ENCODE measurements at regions not wholly inside any gene's neighbourhood (a gene's known extent, or its start where the extent isn't known, plus 50 kb on each side); places are given as distances from the start of the nearest gene placed in this dataset.
"Not testable (repeated sequence)": the region's sequence is repeated elsewhere in the genome, so short reads cannot be mapped to it uniquely, and the experiment has no call there.

DNA sequence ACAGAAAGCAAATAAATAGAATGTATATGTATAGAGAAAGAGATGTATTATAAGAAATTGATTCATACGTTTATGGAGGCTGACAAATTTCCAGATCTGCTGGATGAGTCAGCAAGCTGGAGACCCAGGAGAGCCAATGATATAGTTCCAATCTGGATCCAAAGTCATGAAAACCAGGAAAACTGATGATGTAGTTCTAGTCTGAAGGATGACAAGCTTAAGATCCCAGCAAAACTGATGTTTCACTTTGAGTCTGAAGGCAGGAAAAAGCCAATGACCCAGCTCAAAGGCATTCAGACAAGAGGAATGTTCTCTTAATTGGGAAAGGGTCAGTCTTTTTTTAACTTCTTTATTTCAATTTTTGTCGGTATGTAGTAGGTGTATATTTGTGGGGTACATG, 102.6 kb downstream of the LHFPL1 start:
- no peak for DNase-seq
- intact Hi-C loops (cut with DNase I): no loop called here

DNA sequence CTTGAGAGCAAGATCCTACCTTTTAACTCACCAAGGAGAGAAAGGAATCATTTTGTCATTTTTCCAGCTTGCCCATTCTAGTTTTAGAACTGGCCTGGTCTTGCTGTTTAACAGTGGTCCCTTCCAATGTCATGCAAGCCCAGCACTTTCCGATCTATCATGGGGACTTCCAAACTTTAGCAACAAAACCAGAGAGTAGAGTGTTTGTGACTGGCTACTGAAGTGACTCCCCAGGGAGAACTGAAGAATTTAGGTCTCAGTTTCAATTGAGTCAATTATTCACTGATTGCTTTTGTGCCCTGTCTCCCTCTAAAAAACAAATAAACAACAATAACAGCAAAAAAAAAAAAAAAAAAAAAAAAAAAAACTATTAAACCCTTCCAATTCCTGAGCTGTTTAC, 108.3 kb downstream of the LHFPL1 start:
- DNase-seq: no peak
- intact Hi-C loops (cut with DNase I): no loop called here

DNA sequence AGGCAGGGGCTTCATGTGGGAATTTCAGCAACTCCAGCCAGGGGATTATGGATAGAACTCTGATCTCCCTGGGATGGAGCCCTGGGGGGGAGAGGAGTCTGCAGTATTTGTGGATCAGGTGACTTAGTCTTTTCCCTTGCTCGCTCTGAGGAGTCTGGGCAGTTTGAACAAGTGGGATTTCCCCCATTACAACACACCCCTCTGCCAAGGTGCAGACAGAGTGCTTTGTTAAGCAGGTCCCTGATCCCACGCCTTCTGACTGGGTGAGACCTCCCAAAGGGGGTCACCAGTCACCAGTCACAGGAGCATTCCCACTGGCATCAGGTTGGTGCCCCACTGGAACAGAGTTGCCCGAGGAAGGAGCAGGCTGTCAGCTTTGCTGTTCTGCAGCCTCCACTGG, 123.9 kb downstream of the LHFPL1 start:
- DNase-seq: no peak
- intact Hi-C loops (cut with DNase I): no loop called here

DNA sequence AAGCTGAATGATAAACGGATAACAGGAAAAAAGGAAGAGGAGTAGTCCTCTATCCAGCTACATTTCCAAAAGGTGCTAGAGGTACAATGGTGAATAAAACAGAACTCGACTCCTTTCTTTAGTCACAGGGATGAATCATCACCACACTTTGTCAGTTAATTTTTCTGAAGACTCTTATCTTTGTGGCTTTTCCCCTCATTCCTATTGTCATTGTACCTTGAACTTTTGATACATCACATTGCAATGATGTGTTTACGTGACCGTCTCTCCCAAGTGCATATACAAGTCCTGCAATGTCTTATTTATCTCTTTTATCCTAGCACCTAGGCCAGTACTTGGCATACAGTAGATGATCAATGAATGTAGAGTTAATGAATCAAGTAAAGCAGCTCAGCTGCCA, 134.7 kb downstream of the LHFPL1 start:
- DNase-seq: no peak
- intact Hi-C loops (cut with DNase I): no loop called here

DNA sequence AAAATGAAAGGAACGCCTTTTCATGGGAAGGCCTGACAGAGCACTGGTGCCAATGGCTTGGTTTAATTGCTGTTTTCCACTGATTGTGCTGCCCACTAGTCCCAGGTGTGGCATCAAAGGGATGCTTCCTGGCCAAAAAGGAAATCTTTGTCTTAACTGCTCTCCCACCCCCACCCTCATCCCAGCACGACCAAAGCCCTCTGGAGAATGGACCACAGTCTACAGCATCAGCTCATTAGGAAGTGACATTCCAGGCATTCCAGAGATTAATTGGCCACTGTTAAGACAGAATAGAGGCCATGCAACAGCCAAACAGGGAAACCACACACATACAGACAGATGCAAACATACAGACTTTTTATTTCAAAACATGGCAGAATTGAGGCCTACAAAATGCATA, 143.2 kb downstream of the LHFPL1 start:
- intact Hi-C loops (cut with DNase I): no loop called here

DNA sequence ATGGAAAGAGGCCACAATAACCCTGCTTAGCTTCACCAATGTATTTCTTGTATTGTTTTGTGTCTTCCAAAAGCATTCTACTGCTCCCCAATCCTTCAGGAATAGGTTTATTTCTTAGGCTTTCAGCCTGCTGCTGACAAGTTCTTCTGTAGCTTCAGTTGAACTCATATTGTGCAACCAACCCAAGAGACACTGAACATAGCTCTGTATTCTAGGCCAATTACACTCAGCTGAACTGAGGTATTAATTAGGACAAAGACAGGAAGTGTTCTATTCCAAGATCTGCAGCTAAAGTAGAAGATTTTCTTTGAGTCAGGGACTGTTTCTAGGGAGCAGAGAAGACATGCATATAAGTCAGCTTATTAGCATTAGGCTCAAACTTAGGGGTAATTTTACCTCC, 151.8 kb downstream of the LHFPL1 start:
- no peak for DNase-seq
- intact Hi-C loops (cut with DNase I): no loop called here

More for the DNA sequence above, 143.2 kb downstream of the LHFPL1 start:
- DNase-seq: no peak

DNA sequence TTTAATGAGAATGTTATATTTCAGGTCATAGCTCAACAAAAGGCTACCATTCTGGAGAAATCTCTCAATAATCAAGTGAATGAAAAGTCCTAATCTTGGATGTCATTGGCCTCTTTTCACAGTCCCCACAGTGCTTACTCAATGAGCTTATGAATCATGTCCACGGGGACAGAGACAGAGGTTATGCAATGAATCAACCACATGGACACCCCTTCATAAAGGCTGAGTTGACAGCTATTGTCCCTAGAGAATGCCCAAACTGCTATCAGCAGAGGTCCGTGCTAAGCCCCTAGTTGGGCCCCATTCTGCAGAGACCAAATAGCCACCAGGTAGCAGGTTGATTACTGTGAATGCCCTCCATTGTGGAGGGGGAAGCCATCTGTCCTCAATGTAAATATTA, 158.1 kb downstream of the LHFPL1 start:
- DNase-seq: no peak
- intact Hi-C loops (cut with DNase I): no loop called here

DNA sequence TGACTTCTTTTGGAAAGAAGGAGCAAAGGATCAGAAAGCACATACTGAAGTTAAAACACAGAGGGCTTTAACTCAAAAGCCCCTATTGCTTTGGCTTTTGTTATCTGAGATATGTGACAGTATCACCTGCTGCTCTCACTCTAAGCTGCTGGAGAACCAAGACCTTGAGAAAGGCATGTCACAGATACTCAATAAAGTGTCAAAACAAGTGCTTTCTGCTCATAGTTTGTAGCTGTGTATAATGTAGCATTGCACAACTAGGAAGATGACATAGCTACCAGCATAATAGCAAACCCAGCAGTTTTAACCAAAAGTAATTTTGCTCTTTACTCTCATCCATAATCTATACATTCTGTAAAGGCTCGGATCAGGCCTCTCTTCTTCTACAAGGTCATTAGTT, 159.6 kb downstream of the LHFPL1 start:
- intact Hi-C loops (cut with DNase I): no loop called here
- DNase-seq: no peak

DNA sequence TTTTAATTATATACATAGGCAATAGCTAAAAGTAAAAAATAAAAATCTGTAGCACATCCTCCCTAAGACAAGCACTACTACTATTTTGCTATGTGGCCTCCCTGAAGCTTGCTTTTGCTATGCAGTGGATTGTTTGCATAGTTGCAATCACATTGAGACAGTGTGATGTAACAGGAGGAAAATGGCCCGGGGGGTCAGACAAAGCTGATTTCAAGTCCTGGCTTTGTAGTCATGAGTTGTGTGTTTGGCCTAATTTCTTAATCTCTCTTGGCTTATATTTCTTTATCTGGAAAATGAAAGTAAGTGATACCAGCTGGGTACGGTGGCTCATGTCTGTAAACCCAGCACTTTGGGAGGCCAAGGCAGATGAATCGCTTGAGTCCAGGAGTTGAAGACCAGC, 166.6 kb downstream of the LHFPL1 start:
- DNase-seq: no peak
- intact Hi-C loops (cut with DNase I): no loop called here

DNA sequence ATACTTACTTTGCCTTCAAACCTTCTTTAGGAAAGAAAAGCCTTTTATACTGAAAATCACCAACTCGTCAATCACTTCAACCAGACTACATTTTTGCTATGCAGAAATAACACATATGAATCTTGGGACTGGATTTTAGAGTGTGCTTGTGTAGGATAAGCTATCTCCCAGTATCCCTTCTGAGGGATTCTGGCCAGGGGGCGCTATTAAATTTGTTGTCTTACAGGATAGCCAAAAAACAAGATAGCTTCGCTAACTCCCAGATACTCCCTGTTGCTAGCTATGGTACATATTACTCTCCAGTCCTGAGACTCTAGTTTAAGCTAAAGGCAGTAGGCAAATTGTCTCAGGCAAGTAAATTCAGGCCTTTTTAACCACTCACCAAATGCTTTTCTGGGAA, 167.2 kb downstream of the LHFPL1 start:
- DNase-seq: no peak
- intact Hi-C loops (cut with DNase I): no loop called here

DNA sequence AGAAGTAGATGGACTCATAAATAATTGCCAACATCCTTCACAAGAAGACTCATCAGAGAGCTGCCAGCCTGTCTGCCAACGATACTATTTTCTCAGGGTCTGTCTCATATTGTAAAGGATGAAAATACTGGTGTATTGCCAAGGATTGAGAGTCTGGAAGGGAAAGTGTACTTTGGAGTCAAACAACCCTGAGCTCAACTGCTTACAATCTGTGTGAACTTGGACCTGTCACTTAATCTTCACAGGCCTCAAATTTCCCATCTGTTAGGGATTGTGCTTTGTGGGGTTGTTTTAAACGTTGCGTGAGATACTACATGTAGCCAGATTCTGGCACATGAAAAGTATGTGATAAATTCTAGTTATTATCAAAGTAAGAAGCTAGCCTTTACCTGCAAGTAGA, 169.1 kb downstream of the LHFPL1 start:
- no peak for DNase-seq
- intact Hi-C loops (cut with DNase I): no loop called here

DNA sequence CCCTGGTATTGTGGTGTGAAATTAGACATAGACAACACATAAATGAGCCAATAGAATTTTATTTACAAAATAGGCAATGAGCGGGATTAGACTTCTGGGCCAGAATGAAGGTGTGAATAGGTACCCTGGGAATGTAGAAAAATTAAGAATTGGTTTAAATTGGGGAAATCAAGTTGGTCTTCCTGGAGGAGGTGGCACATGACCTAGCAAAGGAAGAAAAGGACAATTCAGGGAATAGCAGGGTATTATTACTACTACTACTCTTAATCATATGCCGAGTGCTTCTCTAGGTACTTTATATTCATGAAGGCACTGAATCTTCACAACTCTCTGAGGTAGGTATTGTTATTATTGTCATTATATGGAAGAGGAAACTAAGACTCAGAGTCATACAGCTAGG, 202.1 kb downstream of the LHFPL1 start:
- DNase-seq: no peak
- intact Hi-C loops (cut with DNase I): no loop called here

DNA sequence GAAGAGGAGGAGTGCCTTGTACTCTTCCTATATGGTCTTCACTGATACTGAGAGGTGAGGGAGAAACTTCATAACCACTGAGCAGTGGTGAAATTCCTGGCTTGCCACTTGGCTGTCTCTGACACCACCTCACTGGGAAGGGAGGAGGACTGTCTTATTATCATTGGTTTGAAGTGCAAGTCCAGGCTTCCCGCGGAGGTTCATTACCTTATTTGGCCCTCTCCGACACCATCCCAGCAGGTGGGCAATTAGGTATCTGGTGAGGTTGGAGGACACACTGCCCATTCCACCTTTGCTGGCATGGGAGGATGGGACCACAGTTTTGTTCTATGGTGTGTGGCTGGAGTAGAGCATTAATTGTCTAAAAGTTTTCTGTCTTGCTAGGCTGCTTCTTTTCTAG, 206.1 kb downstream of the LHFPL1 start:
- intact Hi-C loops (cut with DNase I): no loop called here
- DNase-seq: no peak

DNA sequence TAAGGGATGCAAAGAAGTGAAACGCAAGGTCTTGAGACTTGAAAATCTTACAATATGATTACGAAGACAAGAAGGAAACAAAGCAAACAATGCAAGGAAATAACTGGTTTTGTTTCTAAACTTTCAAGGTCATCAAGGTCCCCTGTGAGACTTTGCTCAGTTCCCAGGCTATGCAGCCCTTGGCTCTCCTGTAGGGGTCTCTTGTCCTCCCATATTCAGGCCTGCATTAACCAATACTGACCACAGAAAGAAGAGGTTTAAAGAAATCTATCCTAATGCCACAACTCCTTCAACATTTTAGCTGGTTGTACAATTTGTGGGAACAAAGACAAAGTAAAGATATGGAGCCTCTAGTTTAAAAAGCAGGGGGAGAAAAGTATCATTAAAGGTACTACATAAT, 209.2 kb downstream of the LHFPL1 start:
- intact Hi-C loops (cut with DNase I): no loop called here
- DNase-seq: no peak

DNA sequence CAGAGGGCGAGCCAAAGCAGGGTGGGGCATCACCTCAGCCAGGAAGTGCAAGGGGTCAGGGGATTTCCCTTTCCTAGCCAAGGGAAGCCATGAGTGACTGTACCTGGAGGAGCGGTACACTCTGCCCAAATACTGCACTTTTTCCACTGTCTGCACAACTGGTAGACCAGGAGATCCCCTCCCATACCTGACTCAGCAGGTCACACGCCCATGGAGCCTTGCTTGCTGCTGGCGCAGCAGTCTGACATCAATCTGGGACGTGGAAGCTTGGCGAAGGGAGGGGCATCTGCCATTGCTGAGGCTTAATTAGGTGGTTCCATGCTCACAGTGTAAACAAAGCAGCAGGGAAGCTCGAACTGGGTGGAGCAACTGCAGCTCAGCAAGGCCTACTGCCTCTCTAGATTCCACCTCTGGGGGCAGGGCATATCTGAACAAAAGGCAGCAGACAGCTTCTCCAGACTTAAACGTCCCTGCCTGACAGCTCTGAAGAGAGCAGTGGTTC, 217.7 kb downstream of the LHFPL1 start:
- DNase-seq; intact Hi-C loops (cut with DNase I): not testable (repeated sequence)

DNA sequence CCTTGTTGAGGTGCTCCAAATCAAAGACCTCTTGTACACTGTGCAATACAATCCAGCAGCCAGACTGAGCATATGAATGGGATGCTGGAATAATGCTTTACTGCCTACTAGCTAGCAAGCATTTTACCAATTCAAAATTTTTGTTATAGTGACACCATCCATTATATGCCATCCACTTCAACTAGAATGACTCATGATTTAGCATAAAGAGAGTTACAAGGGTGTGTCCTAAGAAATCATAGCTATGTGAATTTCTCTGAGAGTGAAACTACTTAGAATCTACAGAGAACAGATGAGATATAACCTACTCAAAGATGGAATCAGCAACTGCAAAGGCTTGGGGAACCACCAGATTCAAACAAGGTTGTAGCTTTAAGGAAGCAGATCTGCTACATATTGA, 221.9 kb downstream of the LHFPL1 start:
- DNase-seq: no peak
- intact Hi-C loops (cut with DNase I): no loop called here

DNA sequence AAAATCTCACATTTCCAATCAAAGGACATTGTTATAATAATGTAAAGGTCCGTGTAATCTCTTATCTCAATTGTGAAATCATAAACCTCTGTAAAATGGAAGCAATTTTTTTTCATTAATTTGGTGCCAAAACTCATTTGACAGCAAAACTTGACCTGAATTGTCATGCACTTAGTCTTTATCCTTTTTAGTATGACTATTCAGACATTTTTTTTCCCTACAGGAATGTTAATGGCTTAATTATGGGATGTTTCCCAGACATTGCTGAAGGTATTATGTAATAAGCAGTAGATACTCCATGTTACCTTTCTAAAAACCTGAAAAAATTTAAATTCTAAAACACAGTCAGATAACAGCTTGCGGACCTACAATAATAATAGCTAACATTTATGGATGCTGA, 228.9 kb downstream of the LHFPL1 start:
- intact Hi-C loops (cut with DNase I): no loop called here
- no peak for DNase-seq

DNA sequence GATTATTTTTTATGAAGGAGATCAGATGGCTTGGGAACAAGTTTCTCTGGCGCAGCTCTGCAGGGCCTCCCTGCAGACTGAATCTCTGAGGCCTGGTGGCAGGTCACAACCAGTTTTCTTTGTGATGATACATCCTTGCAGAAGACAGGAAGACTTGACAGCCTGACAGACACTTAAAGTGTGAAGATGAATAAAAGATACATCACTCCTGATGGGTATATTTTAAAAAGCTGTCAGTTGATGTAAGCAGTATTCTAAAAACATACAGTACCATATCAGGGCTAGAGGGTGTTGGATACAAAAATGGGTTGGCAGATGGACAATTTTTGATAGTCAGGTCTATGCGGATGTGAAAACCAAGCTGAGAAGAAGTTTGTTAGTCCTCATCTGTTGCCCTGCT, 239.5 kb downstream of the LHFPL1 start:
- no peak for DNase-seq
- intact Hi-C loops (cut with DNase I): no loop called here

DNA sequence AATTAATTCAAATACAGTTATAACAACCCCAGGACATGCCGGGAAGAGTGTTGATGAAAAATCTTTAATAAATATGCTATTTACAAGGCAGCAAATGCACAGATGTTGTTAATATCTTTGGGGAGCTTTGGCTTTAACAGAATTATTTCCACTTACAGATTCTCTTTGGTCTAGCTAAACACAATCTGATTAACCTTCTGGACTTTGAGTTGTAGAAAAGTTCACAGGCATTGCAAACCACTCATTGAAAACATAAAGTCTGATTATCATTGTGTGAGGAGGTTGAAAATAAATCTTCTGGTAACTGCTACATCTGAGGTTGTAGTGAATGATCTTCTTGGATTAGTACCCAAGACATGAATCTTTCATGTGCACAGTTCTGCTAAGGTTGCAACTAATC, 255.6 kb downstream of the LHFPL1 start:
- no peak for DNase-seq
- intact Hi-C loops (cut with DNase I): no loop called here

DNA sequence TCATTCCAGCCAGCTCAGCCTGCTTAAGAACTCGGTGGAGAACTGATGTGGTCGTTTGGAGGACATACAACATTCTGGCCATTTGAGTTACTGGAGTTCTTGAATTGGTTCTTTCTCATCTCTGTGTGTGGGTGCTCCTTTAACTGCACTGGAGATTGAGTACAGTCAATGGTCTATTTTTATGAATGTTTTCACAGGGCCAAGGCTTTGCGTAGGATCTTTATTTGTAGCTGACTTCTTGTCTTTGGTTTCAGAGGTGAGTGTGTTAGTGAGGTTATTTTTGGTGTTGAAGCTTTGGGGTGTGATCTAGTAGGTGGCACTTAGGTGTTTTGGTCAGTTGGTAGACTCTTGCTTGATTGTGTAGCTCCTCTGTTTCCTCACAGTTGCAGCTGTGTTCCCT, 288.4 kb downstream of the LHFPL1 start:
- DNase-seq: no peak
- intact Hi-C loops (cut with DNase I): no loop called here

DNA sequence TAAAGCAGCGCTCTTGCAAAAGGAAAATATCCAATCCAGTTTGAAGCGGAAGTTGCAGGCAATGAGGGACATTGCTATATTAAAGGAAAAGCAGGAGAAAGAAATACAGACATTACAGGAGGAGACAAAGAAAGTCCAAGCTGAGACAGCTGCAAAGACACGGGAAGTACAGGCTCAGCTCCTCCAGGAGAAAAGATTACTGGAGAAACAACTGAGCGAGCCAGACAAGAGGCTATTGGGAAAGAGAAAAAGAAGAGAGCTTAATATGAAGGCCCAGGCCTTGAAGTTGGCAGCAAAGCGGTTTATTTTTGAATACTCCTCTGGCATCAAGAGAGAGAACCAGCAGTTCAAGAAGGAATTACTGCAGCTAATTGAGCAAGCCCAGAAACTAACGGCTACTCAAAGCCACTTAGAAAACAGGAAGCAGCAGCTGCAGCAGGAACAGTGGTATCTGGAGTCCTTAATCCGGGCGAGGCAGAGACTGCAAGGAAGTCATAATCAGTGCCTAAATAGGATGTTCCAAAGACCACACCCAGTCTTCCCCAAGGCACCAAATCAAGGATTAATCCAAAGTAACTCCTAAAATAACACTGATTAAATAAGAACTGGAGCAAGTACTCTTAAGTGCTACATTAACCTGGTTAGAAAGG, 298.0 kb downstream of the LHFPL1 start:
- intact Hi-C loops (cut with DNase I): not testable (repeated sequence)

More for the DNA sequence above, 298.0 kb downstream of the LHFPL1 start:
- not testable (repeated sequence) for DNase-seq

Data from head of caudate nucleus (tissue), 42 donors.